Uterus (tissue), 2 donors: ENCODE measurements at regions not wholly inside any gene's neighbourhood (a gene's known extent, or its start where the extent isn't known, plus 50 kb on each side); places are given as distances from the start of the nearest gene placed in this dataset.

Experiments
- POLR2A ChIP-seq, 2 donors: fragments of 450-650 bp; IDR thresholded peaks; one replicate each; pipeline ENCODE4 v1.6.1; 2016; ENCODE audit warnings: antibody characterized with exemption in 2 of 2, mild to moderate bottlenecking in 1 of 2, moderate library complexity in 1 of 2
- TF ChIP-seq, protein P1 (sequence below), 4 experiments: fragments of 200-600 bp in 2 of 4; fragments of 450-650 bp in 2 of 4; sonication (generic) in 2 of 4; IDR thresholded peaks; one replicate each; pipeline ENCODE4 v1.5.1; 2016 to 2019; ENCODE audit warnings: antibody characterized with exemption in 4 of 4, mild to moderate bottlenecking in 2 of 4, moderate library complexity in 1 of 4

DNA sequence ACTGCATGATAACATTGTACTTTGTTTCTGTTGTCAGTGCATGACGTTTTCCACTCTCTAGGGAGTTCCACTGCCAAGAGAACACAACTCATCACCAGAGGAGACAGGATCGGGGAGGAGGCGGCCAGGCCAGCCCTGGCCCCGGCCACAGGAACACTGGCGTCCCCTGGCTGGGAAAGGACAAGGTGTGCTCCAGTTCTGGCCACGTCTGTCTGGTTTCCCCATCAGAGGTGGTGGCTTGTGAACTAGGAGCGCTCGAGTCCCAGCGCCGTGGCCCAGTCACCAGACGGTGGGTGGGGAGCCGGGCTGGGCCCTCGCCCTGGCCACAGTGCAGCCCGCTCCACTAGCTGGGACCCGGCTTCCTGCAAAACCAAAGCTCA lies 211.9 kb upstream of the IRX4 start:
- TF ChIP-seq, protein P1, sequence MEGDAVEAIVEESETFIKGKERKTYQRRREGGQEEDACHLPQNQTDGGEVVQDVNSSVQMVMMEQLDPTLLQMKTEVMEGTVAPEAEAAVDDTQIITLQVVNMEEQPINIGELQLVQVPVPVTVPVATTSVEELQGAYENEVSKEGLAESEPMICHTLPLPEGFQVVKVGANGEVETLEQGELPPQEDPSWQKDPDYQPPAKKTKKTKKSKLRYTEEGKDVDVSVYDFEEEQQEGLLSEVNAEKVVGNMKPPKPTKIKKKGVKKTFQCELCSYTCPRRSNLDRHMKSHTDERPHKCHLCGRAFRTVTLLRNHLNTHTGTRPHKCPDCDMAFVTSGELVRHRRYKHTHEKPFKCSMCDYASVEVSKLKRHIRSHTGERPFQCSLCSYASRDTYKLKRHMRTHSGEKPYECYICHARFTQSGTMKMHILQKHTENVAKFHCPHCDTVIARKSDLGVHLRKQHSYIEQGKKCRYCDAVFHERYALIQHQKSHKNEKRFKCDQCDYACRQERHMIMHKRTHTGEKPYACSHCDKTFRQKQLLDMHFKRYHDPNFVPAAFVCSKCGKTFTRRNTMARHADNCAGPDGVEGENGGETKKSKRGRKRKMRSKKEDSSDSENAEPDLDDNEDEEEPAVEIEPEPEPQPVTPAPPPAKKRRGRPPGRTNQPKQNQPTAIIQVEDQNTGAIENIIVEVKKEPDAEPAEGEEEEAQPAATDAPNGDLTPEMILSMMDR (IDR thresholded peaks at IDR 0.05) = no peak
- TF ChIP-seq POLR2A (IDR thresholded peaks at IDR 0.05) = no peak
